ENCODE measurements at regions not wholly inside any gene's neighbourhood (a gene's known extent, or its start where the extent isn't known, plus 50 kb on each side); places are given as distances from the start of the nearest gene placed in this dataset.
A peak's percentile ranks its signal among the peaks of the same experiment; 100 is the strongest.

DNA sequence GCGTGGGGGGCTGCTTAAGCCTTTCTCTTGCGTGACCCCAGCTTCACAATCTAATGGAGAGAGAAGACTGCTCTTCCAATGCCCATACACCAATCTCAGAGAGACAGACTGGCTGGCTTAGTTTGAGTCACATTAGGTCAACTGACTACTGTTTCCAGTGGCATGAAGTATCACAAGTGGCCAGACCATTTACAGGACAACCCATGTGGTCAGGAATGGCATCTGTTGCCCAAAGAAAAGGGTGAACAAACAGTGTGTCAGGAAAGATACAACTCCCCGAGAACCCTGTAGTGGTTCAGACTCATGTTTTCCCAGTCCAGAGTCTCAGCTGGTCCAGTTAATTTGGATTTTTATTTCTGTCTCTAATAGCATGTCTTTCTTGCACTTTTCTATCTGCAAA lies 177.4 kb upstream of the IL12B start:
- Histone ChIP-seq H3K36me3 (ENCODE audit: control insufficient read depth in 4 of 4, insufficient read depth in 4 of 4, low read length in 4 of 4) (no peaks in the 10 kb centered on the region), H3K9ac (ENCODE audit: insufficient read depth in 1 of 2, low read length in 2 of 2) (no peak overlapping the region), H3K4me1 (ENCODE audit: control insufficient read depth in 5 of 5, insufficient read depth in 5 of 5, low read length in 5 of 5) (peaks cover 5 to 33% (median 15%) of the 10 kb centered on the region in 5 donors), H3K9me3 (ENCODE audit: control insufficient read depth in 4 of 4, insufficient read depth in 3 of 4, low read length in 3 of 4) (no peaks in the 10 kb centered on the region), H3K27me3 (ENCODE audit: control insufficient read depth in 3 of 3, insufficient read depth in 3 of 3, low read length in 2 of 3) (no peaks in the 10 kb centered on the region), H3K4me3 (no peak overlapping the region), H3K27ac (ENCODE audit: low read depth in 1 of 2, low read length in 1 of 2) (peak overlapping the region; percentile 46 to 61)
- 87 to 91% methylated on average over 3 of the region's 3 CpGs for WGBS, 2 donors
- no peak for ATAC-seq (ENCODE audit: insufficient read depth, low FRiP score)
- DNase-seq: no peak
- TF ChIP-seq, protein P1, sequence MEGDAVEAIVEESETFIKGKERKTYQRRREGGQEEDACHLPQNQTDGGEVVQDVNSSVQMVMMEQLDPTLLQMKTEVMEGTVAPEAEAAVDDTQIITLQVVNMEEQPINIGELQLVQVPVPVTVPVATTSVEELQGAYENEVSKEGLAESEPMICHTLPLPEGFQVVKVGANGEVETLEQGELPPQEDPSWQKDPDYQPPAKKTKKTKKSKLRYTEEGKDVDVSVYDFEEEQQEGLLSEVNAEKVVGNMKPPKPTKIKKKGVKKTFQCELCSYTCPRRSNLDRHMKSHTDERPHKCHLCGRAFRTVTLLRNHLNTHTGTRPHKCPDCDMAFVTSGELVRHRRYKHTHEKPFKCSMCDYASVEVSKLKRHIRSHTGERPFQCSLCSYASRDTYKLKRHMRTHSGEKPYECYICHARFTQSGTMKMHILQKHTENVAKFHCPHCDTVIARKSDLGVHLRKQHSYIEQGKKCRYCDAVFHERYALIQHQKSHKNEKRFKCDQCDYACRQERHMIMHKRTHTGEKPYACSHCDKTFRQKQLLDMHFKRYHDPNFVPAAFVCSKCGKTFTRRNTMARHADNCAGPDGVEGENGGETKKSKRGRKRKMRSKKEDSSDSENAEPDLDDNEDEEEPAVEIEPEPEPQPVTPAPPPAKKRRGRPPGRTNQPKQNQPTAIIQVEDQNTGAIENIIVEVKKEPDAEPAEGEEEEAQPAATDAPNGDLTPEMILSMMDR (IDR thresholded peaks at IDR 0.05; ENCODE audit: control extremely low read depth, extremely low read depth): no peak

DNA sequence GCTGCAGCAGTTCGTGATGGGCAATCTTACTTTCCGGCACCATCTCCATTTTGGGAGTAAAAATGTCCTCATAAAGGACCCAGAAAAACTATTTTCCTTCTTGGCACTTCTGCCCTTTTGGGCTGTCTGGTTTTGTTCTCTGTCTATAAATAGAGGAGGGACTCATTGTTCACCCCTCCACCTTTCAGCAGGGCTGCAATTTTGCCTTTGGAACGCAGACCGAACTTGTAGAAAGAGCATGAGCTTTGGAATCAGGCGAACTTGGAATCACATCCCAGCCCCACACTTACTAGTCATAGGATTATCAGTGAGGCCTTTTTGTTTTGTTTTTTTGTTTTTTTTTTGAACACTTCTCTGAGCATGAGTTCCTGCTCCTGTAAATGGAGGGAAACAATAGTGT lies 178.1 kb upstream of the IL12B start:
- ATAC-seq (ENCODE audit: insufficient read depth, low FRiP score): no peak
- peaks cover 5 to 33% (median 15%) of the 10 kb centered on the region in 5 donors for H3K4me1 ChIP-seq (ENCODE audit: control insufficient read depth in 5 of 5, insufficient read depth in 5 of 5, low read length in 5 of 5)

DNA sequence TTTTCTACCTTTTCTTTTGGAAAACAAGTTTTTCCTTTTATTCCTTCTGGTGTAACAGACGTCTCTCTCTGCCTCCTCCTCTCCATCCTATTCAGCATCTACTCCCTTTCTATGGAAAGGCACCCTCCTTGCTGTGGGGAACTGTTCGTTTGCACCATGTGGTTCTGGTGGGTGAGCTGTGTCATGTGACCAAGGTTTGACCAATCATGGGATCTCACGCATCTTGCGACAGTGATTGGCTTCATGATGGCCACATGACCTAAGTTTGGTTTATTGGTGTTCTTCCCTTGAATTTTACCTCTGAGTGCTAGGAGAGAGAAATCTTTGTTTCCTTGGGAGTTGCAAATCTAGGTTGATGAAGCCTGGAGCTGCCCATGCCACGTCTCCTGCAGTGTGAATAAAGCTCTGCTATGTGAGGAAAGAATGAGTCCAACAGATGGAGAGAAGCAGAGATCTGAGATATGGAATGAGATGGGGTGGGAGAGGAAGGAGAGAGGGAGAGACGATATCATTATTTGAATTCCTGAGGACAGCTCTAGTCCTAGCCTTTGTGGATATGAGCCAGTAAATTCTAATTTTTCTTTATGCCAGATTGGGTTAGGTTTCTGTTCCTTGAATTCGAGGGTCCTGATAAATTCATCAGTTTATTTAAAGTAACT lies 178.8 kb upstream of the IL12B start:
- no peaks in the 10 kb centered on the region for H3K27me3 ChIP-seq (ENCODE audit: control insufficient read depth in 3 of 3, insufficient read depth in 3 of 3, low read length in 2 of 3)
- TF ChIP-seq, protein P1 (IDR thresholded peaks at IDR 0.05; ENCODE audit: control extremely low read depth, extremely low read depth): no peak
- DNase-seq (peak in 2 of 3 donors; percentile 43 to 52), ATAC-seq (ENCODE audit: insufficient read depth, low FRiP score) (no peak)
- no peaks in the 10 kb centered on the region for H3K36me3 ChIP-seq (ENCODE audit: control insufficient read depth in 4 of 4, insufficient read depth in 4 of 4, low read length in 4 of 4)
- H3K9ac ChIP-seq (ENCODE audit: insufficient read depth in 1 of 2, low read length in 2 of 2): no peak overlapping the region
- H3K9me3 ChIP-seq (ENCODE audit: control insufficient read depth in 4 of 4, insufficient read depth in 3 of 4, low read length in 3 of 4): no peaks in the 10 kb centered on the region
- peak overlapping the region in 1 of 2 donors; percentile 92 for H3K27ac ChIP-seq (ENCODE audit: low read depth in 1 of 2, low read length in 1 of 2)
- peaks cover 8 to 32% (median 15%) of the 10 kb centered on the region in 5 donors for H3K4me1 ChIP-seq (ENCODE audit: control insufficient read depth in 5 of 5, insufficient read depth in 5 of 5, low read length in 5 of 5)
- H3K4me3 ChIP-seq: no peak overlapping the region
- WGBS, 2 donors: 82 to 91% methylated on average over 7 of the region's 7 CpGs

More for the DNA sequence above, 178.1 kb upstream of the IL12B start:
- Histone ChIP-seq H3K9me3 (ENCODE audit: control insufficient read depth in 4 of 4, insufficient read depth in 3 of 4, low read length in 3 of 4) (no peaks in the 10 kb centered on the region), H3K27me3 (ENCODE audit: control insufficient read depth in 3 of 3, insufficient read depth in 3 of 3, low read length in 2 of 3) (no peaks in the 10 kb centered on the region), H3K4me3 (no peak overlapping the region), H3K36me3 (ENCODE audit: control insufficient read depth in 4 of 4, insufficient read depth in 4 of 4, low read length in 4 of 4) (no peaks in the 10 kb centered on the region), H3K27ac (ENCODE audit: low read depth in 1 of 2, low read length in 1 of 2) (peak overlapping the region in 1 of 2 donors; percentile 92), H3K9ac (ENCODE audit: insufficient read depth in 1 of 2, low read length in 2 of 2) (no peak overlapping the region)
- TF ChIP-seq, protein P1 (IDR thresholded peaks at IDR 0.05; ENCODE audit: control extremely low read depth, extremely low read depth): no peak
- WGBS, 2 donors: 88 to 95% methylated on average over 5 of the region's 5 CpGs
- DNase-seq: no peak
